Hepatocyte (in vitro differentiated cells): ENCODE measurements at regions not wholly inside any gene's neighbourhood (a gene's known extent, or its start where the extent isn't known, plus 50 kb on each side); places are given as distances from the start of the nearest gene placed in this dataset.

Source experiments
- DNase-seq: peaks from one replicate; pipeline ENCODE4 v3.0.0-alpha.2; 2016; ENCODE audit warnings: low spot score
- H2AFZ ChIP-seq: fragments of 200-600 bp; sonication (generic); 2 replicates; pipeline ENCODE4 v1.6.0; 2016; ENCODE audit warnings: antibody characterized with exemption, mild to moderate bottlenecking
- H3K27ac ChIP-seq: fragments of 200-600 bp; sonication (generic); 2 replicates; pipeline ENCODE4 v1.5.1; 2016; ENCODE audit warnings: mild to moderate bottlenecking
- H3K27me3 ChIP-seq: fragments of 200-600 bp; sonication (generic); 2 replicates; pipeline ENCODE4 v1.6.1; 2016
- H3K36me3 ChIP-seq: fragments of 200-600 bp; sonication (generic); replicated peaks from 2 replicates; pipeline ENCODE4 v1.5.1; 2016; ENCODE audit warnings: low read depth; ENCODE audit not compliant: insufficient read depth
- H3K4me1 ChIP-seq: fragments of 200-600 bp; sonication (generic); 2 replicates; pipeline ENCODE4 v1.5.1; 2016; ENCODE audit warnings: mild to moderate bottlenecking, moderate library complexity; ENCODE audit not compliant: insufficient read depth
- H3K4me2 ChIP-seq: fragments of 200-600 bp; sonication (generic); 2 replicates; pipeline ENCODE4 v1.6.0; 2016
- H3K4me3 ChIP-seq: fragments of 200-600 bp; sonication (generic); 2 replicates; pipeline ENCODE4 v1.5.1; 2016; ENCODE audit warnings: mild to moderate bottlenecking
- H3K79me2 ChIP-seq: fragments of 200-600 bp; sonication (generic); 2 replicates; pipeline ENCODE4 v1.6.0; 2017; ENCODE audit warnings: mild to moderate bottlenecking
- H3K9me2 ChIP-seq: fragments of 200-600 bp; sonication (generic); replicated peaks from 2 replicates; pipeline ENCODE4 v1.6.0; 2017; ENCODE audit warnings: mild to moderate bottlenecking; ENCODE audit not compliant: insufficient read depth
- H3K9me3 ChIP-seq: fragments of 200-600 bp; sonication (generic); 2 replicates; pipeline ENCODE4 v1.5.1; 2016; ENCODE audit warnings: low read depth, mild to moderate bottlenecking
- H4K20me1 ChIP-seq: fragments of 200-600 bp; sonication (generic); 2 replicates; pipeline ENCODE4 v1.6.0; 2016; ENCODE audit warnings: mild to moderate bottlenecking; ENCODE audit not compliant: insufficient read depth, poor library complexity, severe bottlenecking
- CTCF ChIP-seq: fragments of 200-600 bp; sonication (generic); IDR thresholded peaks from 2 replicates; pipeline ENCODE4 v1.5.1; 2016; ENCODE audit warnings: antibody characterized with exemption, mild to moderate bottlenecking; ENCODE audit not compliant: poor library complexity
- EZH2 ChIP-seq: fragments of 200-600 bp; sonication (generic); IDR thresholded peaks from 2 replicates; pipeline ENCODE4 v1.6.1; 2016; ENCODE audit warnings: antibody characterized with exemption, mild to moderate bottlenecking, borderline replicate concordance
- EZH2phosphoT487 ChIP-seq: fragments of 200-600 bp; sonication (generic); IDR thresholded peaks from one replicate; pipeline ENCODE4 v1.6.1; 2018; ENCODE audit warnings: antibody characterized with exemption, mild to moderate bottlenecking, low read depth, moderate library complexity; ENCODE audit not compliant: unreplicated experiment, severe bottlenecking
- WGBS: methylation state at CpG from one replicate; pipeline ENCODE4 v1.1.6; 2016; ENCODE audit warnings: low lambda C conversion rate; ENCODE audit errors: missing lambda C conversion rate; 5-methylcytosine and 5-hydroxymethylcytosine counted together

- H3K27ac ChIP-seq = no peak overlapping the region
- TF ChIP-seq EZH2phosphoT487 (no peak), CTCF (no peak), EZH2 (no peak)
- H3K4me3 ChIP-seq = no peak overlapping the region
- 100% methylated on average over 1 of the region's 1 CpG for WGBS
- H3K9me2 ChIP-seq = no peaks in the 10 kb centered on the region
- no peaks in the 10 kb centered on the region for H3K36me3 ChIP-seq
- H3K4me1 ChIP-seq = peaks cover 15% of the 10 kb centered on the region
- no peak for DNase-seq
- H4K20me1 ChIP-seq = no peaks in the 10 kb centered on the region
- no peak overlapping the region for H2AFZ ChIP-seq
- H3K79me2 ChIP-seq = no peaks in the 10 kb centered on the region
- no peaks in the 10 kb centered on the region for H3K27me3 ChIP-seq
- H3K9me3 ChIP-seq = no peaks in the 10 kb centered on the region
- H3K4me2 ChIP-seq = no peak overlapping the region
These were observed 82.8 kb upstream of the MAP4K3 start for GRCh38 chr2:39519886-39520285.

- no peak overlapping the region for H3K27ac ChIP-seq
These were observed 84.9 kb upstream of the MAP4K3 start for GRCh38 chr2:39521876-39522517.

GRCh38 chr2:39522518-39522877 lies 85.4 kb upstream of the MAP4K3 start:
- H3K4me1 ChIP-seq = peaks cover 2% of the 10 kb centered on the region
- no peak overlapping the region for H3K27ac ChIP-seq
- 91% methylated on average over 2 of the region's 2 CpGs for WGBS
- H3K79me2 ChIP-seq = no peaks in the 10 kb centered on the region
- H4K20me1 ChIP-seq = no peaks in the 10 kb centered on the region
- H3K27me3 ChIP-seq = no peaks in the 10 kb centered on the region
- no peak for DNase-seq
- no peak overlapping the region for H3K4me3 ChIP-seq
- H2AFZ ChIP-seq = no peak overlapping the region
- H3K36me3 ChIP-seq = no peaks in the 10 kb centered on the region
- TF ChIP-seq CTCF (no peak), EZH2phosphoT487 (no peak), EZH2 (no peak)
- no peaks in the 10 kb centered on the region for H3K9me2 ChIP-seq
- no peak overlapping the region for H3K4me2 ChIP-seq
- no peaks in the 10 kb centered on the region for H3K9me3 ChIP-seq

More at GRCh38 chr2:39521876-39522517, 84.9 kb upstream of the MAP4K3 start:
- TF ChIP-seq CTCF = no peak
- TF ChIP-seq EZH2 = no peak
- no peak for TF ChIP-seq EZH2phosphoT487
- 66% methylated on average over 4 of the region's 4 CpGs for WGBS
- no peaks in the 10 kb centered on the region for H3K27me3 ChIP-seq
- no peaks in the 10 kb centered on the region for H3K9me3 ChIP-seq
- H4K20me1 ChIP-seq = no peaks in the 10 kb centered on the region
- peaks cover 2% of the 10 kb centered on the region for H3K4me1 ChIP-seq
- H3K79me2 ChIP-seq = no peaks in the 10 kb centered on the region
- no peak overlapping the region for H3K4me3 ChIP-seq
- DNase-seq = no peak
- no peak overlapping the region for H2AFZ ChIP-seq
- H3K4me2 ChIP-seq = no peak overlapping the region
- H3K9me2 ChIP-seq = no peaks in the 10 kb centered on the region
- no peaks in the 10 kb centered on the region for H3K36me3 ChIP-seq
